ENCODE measurements at regions not wholly inside any gene's neighbourhood (a gene's known extent, or its start where the extent isn't known, plus 50 kb on each side); places are given as distances from the start of the nearest gene placed in this dataset.

DNA sequence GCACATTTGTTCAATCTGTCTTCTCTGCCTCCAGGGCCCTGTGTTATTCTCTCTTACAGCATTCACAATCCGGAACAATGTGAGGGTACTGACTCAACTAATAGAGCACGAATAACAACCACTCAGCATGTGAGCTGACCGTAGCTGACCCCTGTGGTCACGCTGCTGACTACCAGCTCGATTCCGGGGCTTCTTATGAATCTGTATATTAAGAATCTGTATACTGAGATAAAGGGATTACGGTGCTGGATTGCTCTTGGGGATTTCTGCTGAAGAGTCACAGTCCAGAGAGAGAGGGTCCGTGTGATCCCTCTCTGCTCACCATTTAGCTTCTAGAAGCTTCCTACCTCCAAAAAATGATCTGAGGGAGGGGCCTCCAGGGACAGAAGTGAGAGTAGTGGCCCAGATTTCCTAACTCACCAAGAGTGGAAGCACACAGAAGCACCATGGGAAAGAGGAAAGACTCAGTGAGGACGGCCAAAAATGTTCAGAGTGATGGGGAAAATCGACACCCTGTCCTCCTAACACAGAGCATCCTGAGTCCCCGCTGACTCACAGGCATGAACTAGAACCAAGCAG lies 156.2 kb downstream of the THBS2 start:
- TF ChIP-seq, protein P1, sequence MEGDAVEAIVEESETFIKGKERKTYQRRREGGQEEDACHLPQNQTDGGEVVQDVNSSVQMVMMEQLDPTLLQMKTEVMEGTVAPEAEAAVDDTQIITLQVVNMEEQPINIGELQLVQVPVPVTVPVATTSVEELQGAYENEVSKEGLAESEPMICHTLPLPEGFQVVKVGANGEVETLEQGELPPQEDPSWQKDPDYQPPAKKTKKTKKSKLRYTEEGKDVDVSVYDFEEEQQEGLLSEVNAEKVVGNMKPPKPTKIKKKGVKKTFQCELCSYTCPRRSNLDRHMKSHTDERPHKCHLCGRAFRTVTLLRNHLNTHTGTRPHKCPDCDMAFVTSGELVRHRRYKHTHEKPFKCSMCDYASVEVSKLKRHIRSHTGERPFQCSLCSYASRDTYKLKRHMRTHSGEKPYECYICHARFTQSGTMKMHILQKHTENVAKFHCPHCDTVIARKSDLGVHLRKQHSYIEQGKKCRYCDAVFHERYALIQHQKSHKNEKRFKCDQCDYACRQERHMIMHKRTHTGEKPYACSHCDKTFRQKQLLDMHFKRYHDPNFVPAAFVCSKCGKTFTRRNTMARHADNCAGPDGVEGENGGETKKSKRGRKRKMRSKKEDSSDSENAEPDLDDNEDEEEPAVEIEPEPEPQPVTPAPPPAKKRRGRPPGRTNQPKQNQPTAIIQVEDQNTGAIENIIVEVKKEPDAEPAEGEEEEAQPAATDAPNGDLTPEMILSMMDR (IDR thresholded peaks at IDR 0.05), result no peak
- Histone ChIP-seq H3K9me3 (no peaks in the 10 kb centered on the region), H3K27me3 (no peaks in the 10 kb centered on the region), H3K4me1 (ENCODE audit: control insufficient read depth in 1 of 2, insufficient read depth in 1 of 2, low read depth in 1 of 2, low read length in 1 of 2) (no peaks in the 10 kb centered on the region), H3K36me3 (no peaks in the 10 kb centered on the region), H3K4me3 (ENCODE audit: low read depth in 1 of 2, low read length in 1 of 2) (no peak overlapping the region), H3K27ac (no peak overlapping the region)

DNA sequence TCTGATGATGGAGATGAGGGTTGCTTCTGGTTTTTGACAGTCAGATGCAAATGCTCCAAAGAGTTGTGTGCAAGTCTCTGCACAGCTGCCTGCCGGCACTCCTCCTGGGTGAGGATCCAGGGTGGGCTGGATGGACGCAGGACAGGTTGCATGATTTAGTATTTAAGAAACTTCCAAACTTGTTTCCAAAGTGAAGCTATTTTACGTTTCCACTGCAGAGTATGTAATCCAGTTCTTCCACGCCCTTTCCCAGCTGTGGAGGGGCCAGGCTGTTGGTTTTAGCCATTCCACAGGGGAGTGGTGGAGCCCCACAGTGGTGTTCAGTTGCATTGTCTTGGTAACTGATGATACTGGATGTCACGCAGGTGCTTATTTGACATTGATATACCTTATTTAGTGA lies 157.3 kb downstream of the THBS2 start:
- Histone ChIP-seq H3K27ac (no peak overlapping the region), H3K36me3 (no peaks in the 10 kb centered on the region), H3K27me3 (no peaks in the 10 kb centered on the region), H3K4me3 (ENCODE audit: low read depth in 1 of 2, low read length in 1 of 2) (no peak overlapping the region), H3K9me3 (no peaks in the 10 kb centered on the region), H3K4me1 (ENCODE audit: control insufficient read depth in 1 of 2, insufficient read depth in 1 of 2, low read depth in 1 of 2, low read length in 1 of 2) (no peaks in the 10 kb centered on the region)
- TF ChIP-seq, protein P1 (IDR thresholded peaks at IDR 0.05), result no peak

DNA sequence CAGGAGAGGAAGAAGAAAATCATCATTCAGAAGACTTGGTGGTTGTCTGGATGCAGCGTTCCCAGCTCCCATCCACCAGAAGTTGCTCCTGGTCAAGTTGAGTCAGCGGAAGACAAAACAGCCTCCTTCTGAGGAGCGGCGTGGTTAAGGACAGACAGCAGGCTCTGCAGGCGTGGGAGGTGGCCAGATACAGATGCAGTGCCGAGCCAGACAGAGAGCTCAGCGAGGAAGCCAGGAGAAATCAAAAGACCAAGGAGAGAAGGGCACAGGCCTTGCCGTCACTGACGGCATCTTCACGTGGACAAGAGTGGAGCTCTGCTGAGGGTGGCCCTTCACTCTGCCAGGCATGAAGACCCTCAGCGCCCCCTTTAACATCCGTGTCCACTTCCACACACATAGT lies 158.5 kb downstream of the THBS2 start:
- Histone ChIP-seq H3K4me3 (ENCODE audit: low read depth in 1 of 2, low read length in 1 of 2) (no peak overlapping the region), H3K9me3 (no peaks in the 10 kb centered on the region), H3K27ac (no peak overlapping the region), H3K4me1 (ENCODE audit: control insufficient read depth in 1 of 2, insufficient read depth in 1 of 2, low read depth in 1 of 2, low read length in 1 of 2) (no peaks in the 10 kb centered on the region), H3K27me3 (no peaks in the 10 kb centered on the region), H3K36me3 (no peaks in the 10 kb centered on the region)
- TF ChIP-seq, protein P1 (IDR thresholded peaks at IDR 0.05), result no peak

DNA sequence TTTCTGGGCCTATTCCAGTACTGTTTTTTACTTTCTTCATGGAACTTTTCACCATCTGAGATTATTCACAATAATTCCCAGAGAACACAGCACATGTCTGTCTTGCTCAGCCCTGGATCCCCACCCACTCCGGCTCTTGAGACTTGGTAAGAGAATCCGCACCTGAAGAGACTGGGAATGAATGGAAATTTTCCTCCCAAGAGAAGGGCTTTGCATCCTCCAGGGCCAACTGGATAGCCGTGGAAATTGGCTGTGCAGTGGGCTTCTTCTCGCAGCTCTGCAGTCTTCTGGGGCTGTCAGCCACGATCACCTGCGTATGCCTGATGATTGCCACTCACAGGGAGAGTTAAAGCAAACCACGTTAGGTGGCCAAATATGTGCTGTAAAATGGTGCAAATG lies 159.1 kb downstream of the THBS2 start:
- no peaks in the 10 kb centered on the region for H3K27me3 ChIP-seq
- TF ChIP-seq, protein P1 (IDR thresholded peaks at IDR 0.05), result no peak
- H3K27ac ChIP-seq, result no peak overlapping the region
- no peaks in the 10 kb centered on the region for H3K4me1 ChIP-seq (ENCODE audit: control insufficient read depth in 1 of 2, insufficient read depth in 1 of 2, low read depth in 1 of 2, low read length in 1 of 2)
- H3K9me3 ChIP-seq, result no peaks in the 10 kb centered on the region
- no peak overlapping the region for H3K4me3 ChIP-seq (ENCODE audit: low read depth in 1 of 2, low read length in 1 of 2)
- H3K36me3 ChIP-seq, result no peaks in the 10 kb centered on the region

DNA sequence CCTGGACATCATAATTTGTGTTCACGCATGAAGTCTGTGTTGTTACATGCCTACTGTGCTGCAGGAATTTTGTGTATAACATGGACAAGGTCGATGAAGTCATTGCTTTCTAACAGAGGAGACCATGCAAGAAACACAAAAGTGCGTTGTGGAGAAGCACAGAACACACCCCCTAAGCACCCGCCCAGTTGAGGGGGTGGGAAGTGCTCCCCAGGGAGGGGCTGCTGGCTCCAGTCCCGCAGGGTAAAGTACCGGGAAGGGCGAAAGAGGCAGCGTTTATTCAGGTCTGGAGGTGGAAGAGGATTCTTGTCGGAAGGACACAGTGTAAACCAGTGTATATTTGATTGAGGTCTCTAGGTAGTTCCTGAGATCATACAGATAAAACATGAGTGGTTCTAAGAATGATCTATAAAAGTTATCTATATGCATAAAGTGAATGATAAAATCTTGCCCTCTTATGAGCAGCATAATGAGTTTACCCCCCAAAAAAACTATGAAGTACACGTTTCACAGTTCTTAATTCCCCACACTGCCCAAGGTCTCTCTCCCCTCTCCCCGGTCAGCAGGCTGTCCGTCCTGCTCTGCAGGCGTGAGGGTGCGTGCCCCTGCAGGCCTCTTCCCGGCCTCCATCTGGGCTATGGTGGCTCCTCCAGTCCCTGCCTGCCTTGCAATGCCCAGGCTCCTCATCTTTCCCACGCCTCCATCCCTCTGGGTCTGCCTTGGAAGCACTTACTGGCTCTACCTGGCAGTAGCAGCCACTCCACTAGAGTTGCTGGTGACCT lies 159.7 kb downstream of the THBS2 start:
- TF ChIP-seq, protein P1 (IDR thresholded peaks at IDR 0.05), result no peak
- Histone ChIP-seq H3K9me3 (no peaks in the 10 kb centered on the region), H3K4me1 (ENCODE audit: control insufficient read depth in 1 of 2, insufficient read depth in 1 of 2, low read depth in 1 of 2, low read length in 1 of 2) (no peaks in the 10 kb centered on the region), H3K27ac (no peak overlapping the region), H3K4me3 (ENCODE audit: low read depth in 1 of 2, low read length in 1 of 2) (no peak overlapping the region), H3K27me3 (no peaks in the 10 kb centered on the region), H3K36me3 (no peaks in the 10 kb centered on the region)

Data from neutrophil (primary cell).